Gastrocnemius medialis (tissue), 4 donors: ENCODE measurements at regions not wholly inside any gene's neighbourhood (a gene's known extent, or its start where the extent isn't known, plus 50 kb on each side); places are given as distances from the start of the nearest gene placed in this dataset.

ENCODE experiments used
- POLR2A ChIP-seq, 2 donors: fragments of 450-650 bp; IDR thresholded peaks; one replicate each; pipeline ENCODE4 v1.6.1; 2017; ENCODE audit warnings: antibody characterized with exemption in 2 of 2, mild to moderate bottlenecking in 2 of 2, moderate library complexity in 2 of 2
- TF ChIP-seq, protein P1 (sequence below), 5 experiments: fragments of 450-650 bp in 3 of 5; fragments of 200-600 bp in 2 of 5; sonication (generic) in 2 of 5; IDR thresholded peaks in 4 of 5; conservative IDR thresholded peaks in 1 of 5; 1 replicate in 4 of 5; 2 replicates in 1 of 5; pipeline ENCODE4 v1.5.1; 2016 to 2019; ENCODE audit warnings: antibody characterized with exemption in 5 of 5, mild to moderate bottlenecking in 3 of 5, moderate library complexity in 3 of 5

DNA sequence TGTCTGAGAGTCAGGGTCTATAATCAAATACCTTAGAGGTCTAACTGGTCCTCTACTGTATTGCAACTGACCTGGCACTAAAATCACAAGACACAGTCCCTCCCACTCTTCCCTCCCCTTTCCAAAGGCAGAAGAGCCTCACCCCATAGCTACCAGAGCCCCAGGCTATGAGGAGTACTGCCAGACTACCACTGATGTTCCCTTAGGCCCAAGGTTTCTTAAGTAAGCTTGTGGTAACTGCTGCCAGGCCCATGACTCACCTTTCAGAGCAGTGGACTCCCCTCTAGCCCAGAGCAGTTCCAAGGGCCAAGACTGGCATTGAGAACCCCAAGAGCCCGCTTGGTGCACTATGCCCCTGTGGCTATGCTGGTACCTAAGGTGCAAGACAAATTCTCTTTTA lies 1193.4 kb downstream of the DSC3 start:
- TF ChIP-seq, protein P1, sequence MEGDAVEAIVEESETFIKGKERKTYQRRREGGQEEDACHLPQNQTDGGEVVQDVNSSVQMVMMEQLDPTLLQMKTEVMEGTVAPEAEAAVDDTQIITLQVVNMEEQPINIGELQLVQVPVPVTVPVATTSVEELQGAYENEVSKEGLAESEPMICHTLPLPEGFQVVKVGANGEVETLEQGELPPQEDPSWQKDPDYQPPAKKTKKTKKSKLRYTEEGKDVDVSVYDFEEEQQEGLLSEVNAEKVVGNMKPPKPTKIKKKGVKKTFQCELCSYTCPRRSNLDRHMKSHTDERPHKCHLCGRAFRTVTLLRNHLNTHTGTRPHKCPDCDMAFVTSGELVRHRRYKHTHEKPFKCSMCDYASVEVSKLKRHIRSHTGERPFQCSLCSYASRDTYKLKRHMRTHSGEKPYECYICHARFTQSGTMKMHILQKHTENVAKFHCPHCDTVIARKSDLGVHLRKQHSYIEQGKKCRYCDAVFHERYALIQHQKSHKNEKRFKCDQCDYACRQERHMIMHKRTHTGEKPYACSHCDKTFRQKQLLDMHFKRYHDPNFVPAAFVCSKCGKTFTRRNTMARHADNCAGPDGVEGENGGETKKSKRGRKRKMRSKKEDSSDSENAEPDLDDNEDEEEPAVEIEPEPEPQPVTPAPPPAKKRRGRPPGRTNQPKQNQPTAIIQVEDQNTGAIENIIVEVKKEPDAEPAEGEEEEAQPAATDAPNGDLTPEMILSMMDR (IDR thresholded peaks at IDR 0.05 in 4 of 5, conservative IDR thresholded peaks at IDR 0.05 in 1 of 5), result no peak
- TF ChIP-seq POLR2A (IDR thresholded peaks at IDR 0.05), result no peak
